Loucy (cell line): ENCODE measurements at regions not wholly inside any gene's neighbourhood (a gene's known extent, or its start where the extent isn't known, plus 50 kb on each side); places are given as distances from the start of the nearest gene placed in this dataset.

Source experiments
- H2AFZ ChIP-seq: fragments of 200-600 bp; sonication (generic); 2 replicates; pipeline ENCODE4 v1.6.0; 2016; ENCODE audit warnings: antibody characterized with exemption, mild to moderate bottlenecking, low read length, moderate library complexity
- H3F3A ChIP-seq: fragments of 200-600 bp; 2 replicates; pipeline ENCODE4 v1.6.0; 2016; ENCODE audit warnings: antibody characterized with exemption, low read depth, mild to moderate bottlenecking
- H3K27me3 ChIP-seq: fragments of 200-600 bp; sonication (generic); 2 replicates; pipeline ENCODE4 v1.6.1; 2014; ENCODE audit warnings: low read length, mild to moderate bottlenecking; ENCODE audit not compliant: insufficient read depth, poor library complexity, severe bottlenecking
- H3K36me3 ChIP-seq: fragments of 200-600 bp; sonication (generic); 2 replicates; pipeline ENCODE4 v1.6.1; 2016; ENCODE audit warnings: low read length; ENCODE audit not compliant: insufficient read depth
- H3K4me1 ChIP-seq: fragments of 200-600 bp; sonication (generic); 2 replicates; pipeline ENCODE4 v1.5.1; 2014; ENCODE audit warnings: low read length, mild to moderate bottlenecking; ENCODE audit not compliant: insufficient read depth, poor library complexity, severe bottlenecking
- H3K4me2 ChIP-seq: fragments of 200-600 bp; sonication (generic); 2 replicates; pipeline ENCODE4 v1.6.0; 2014; ENCODE audit warnings: antibody characterized with exemption, low read length, low read depth, mild to moderate bottlenecking; ENCODE audit not compliant: poor library complexity, severe bottlenecking
- H3K4me3 ChIP-seq: fragments of 200-600 bp; sonication (generic); 2 replicates; pipeline ENCODE4 v1.5.1; 2014; ENCODE audit warnings: low read length, mild to moderate bottlenecking, mixed read lengths; ENCODE audit not compliant: poor library complexity, severe bottlenecking
- H3K79me2 ChIP-seq: fragments of 200-600 bp; sonication (generic); 2 replicates; pipeline ENCODE4 v1.6.1; 2014; ENCODE audit warnings: low read length; ENCODE audit not compliant: insufficient read depth
- H3K9ac ChIP-seq: fragments of 200-600 bp; sonication (generic); 2 replicates; pipeline ENCODE4 v1.6.0; 2014; ENCODE audit warnings: mild to moderate bottlenecking, low read depth, low read length, moderate library complexity; ENCODE audit not compliant: poor library complexity, severe bottlenecking
- H3K9me2 ChIP-seq: fragments of 200-600 bp; sonication (generic); replicated peaks from 2 replicates; pipeline ENCODE4 v1.6.1; 2016; ENCODE audit warnings: low read depth, low read length, mixed read lengths
- H3K9me3 ChIP-seq: fragments of 200-600 bp; sonication (generic); 2 replicates; pipeline ENCODE4 v1.6.1; 2014; ENCODE audit warnings: mild to moderate bottlenecking, antibody characterized with exemption, low read length, low read depth; ENCODE audit not compliant: insufficient read depth
- H4K20me1 ChIP-seq: fragments of 200-600 bp; sonication (generic); 2 replicates; pipeline ENCODE4 v1.6.0; 2014; ENCODE audit warnings: antibody characterized with exemption, low read length, mild to moderate bottlenecking; ENCODE audit not compliant: insufficient read depth, poor library complexity, severe bottlenecking
- CTCF ChIP-seq: fragments of 200-600 bp; sonication (generic); conservative IDR thresholded peaks from 2 replicates; pipeline ENCODE4 v1.5.1; 2014; ENCODE audit warnings: mild to moderate bottlenecking, antibody characterized with exemption, low read length
- EZH2phosphoT487 ChIP-seq: fragments of 200-600 bp; IDR thresholded peaks from 2 replicates; pipeline ENCODE4 v1.6.1; 2018; ENCODE audit warnings: antibody characterized with exemption, mild to moderate bottlenecking, moderate library complexity, borderline replicate concordance

- no peaks in the 10 kb centered on the region for H3K9me2 ChIP-seq
- H3K79me2 ChIP-seq, result no peaks in the 10 kb centered on the region
- H3K4me1 ChIP-seq, result no peaks in the 10 kb centered on the region
- TF ChIP-seq EZH2phosphoT487 (no peak), CTCF (no peak)
- no peak overlapping the region for H3K4me3 ChIP-seq
- no peaks in the 10 kb centered on the region for H3K27me3 ChIP-seq
- H4K20me1 ChIP-seq, result no peaks in the 10 kb centered on the region
- no peaks in the 10 kb centered on the region for H3K36me3 ChIP-seq
- no peak overlapping the region for H2AFZ ChIP-seq
- H3K9ac ChIP-seq, result no peak overlapping the region
- no peak overlapping the region for H3K4me2 ChIP-seq
- no peaks in the 10 kb centered on the region for H3K9me3 ChIP-seq
- no peaks in the 10 kb centered on the region for H3F3A ChIP-seq
Measured at GRCh38 chr6:120648713-120649112, 685.6 kb downstream of the TBC1D32 start.

GRCh38 chr6:120646101-120646500, 688.2 kb downstream of the TBC1D32 start:
- Histone ChIP-seq H3K9me2 (no peaks in the 10 kb centered on the region), H3K36me3 (no peaks in the 10 kb centered on the region), H3K9ac (no peak overlapping the region), H3K4me1 (no peaks in the 10 kb centered on the region), H4K20me1 (no peaks in the 10 kb centered on the region), H3F3A (no peaks in the 10 kb centered on the region), H3K4me3 (no peak overlapping the region), H3K4me2 (no peak overlapping the region), H3K27me3 (no peaks in the 10 kb centered on the region), H3K9me3 (no peaks in the 10 kb centered on the region), H3K79me2 (no peaks in the 10 kb centered on the region), H2AFZ (no peak overlapping the region)
- no peak for TF ChIP-seq EZH2phosphoT487
- no peak for TF ChIP-seq CTCF

GRCh38 chr6:120632975-120633374, 701.3 kb downstream of the TBC1D32 start:
- Histone ChIP-seq H3K9me3 (no peaks in the 10 kb centered on the region), H3K4me1 (no peaks in the 10 kb centered on the region), H3K4me3 (no peak overlapping the region), H3F3A (no peaks in the 10 kb centered on the region), H4K20me1 (no peaks in the 10 kb centered on the region), H3K4me2 (no peak overlapping the region), H2AFZ (no peak overlapping the region), H3K9ac (no peak overlapping the region), H3K36me3 (no peaks in the 10 kb centered on the region), H3K79me2 (no peaks in the 10 kb centered on the region), H3K27me3 (no peaks in the 10 kb centered on the region), H3K9me2 (no peaks in the 10 kb centered on the region)
- TF ChIP-seq CTCF, result no peak
- no peak for TF ChIP-seq EZH2phosphoT487
